CD4-positive, alpha-beta T cell treated with Interferon alpha-2 for 1 hour (primary cell): ENCODE measurements at regions not wholly inside any gene's neighbourhood (a gene's known extent, or its start where the extent isn't known, plus 50 kb on each side); places are given as distances from the start of the nearest gene placed in this dataset.
"Not testable (repeated sequence)": the region's sequence is repeated elsewhere in the genome, so short reads cannot be mapped to it uniquely, and the experiment has no call there.

Experiments used
- DNase-seq, 2 donors: peaks; one replicate each; pipeline ENCODE4 v3.0.0-alpha.2; 2020 to 2022

- no peak for DNase-seq
Measured at GRCh38 chr2:194464964-194465638, 1191.9 kb upstream of the SLC39A10 start.

GRCh38 chr2:194462883-194463282 lies 1194.1 kb upstream of the SLC39A10 start:
- not testable (repeated sequence) for DNase-seq

- DNase-seq: no peak
Measured at GRCh38 chr2:194455358-194455757, 1201.7 kb upstream of the SLC39A10 start.

GRCh38 chr2:194452504-194452903 lies 1204.5 kb upstream of the SLC39A10 start:
- no peak for DNase-seq

- no peak for DNase-seq
Measured at GRCh38 chr2:194445226-194445625, 1211.8 kb upstream of the SLC39A10 start.

GRCh38 chr2:194443926-194444325 lies 1213.1 kb upstream of the SLC39A10 start:
- no peak for DNase-seq

- no peak for DNase-seq
Measured at GRCh38 chr2:194424683-194425209, 1232.3 kb upstream of the SLC39A10 start.

GRCh38 chr2:194411221-194411620 lies 1245.8 kb upstream of the SLC39A10 start:
- DNase-seq: no peak

GRCh38 chr2:194395818-194396217 lies 1261.2 kb upstream of the SLC39A10 start:
- DNase-seq: no peak

GRCh38 chr2:194385376-194385775 lies 1271.7 kb upstream of the SLC39A10 start:
- DNase-seq: no peak

GRCh38 chr2:194383401-194383800 lies 1273.6 kb upstream of the SLC39A10 start:
- DNase-seq: no peak

- DNase-seq: no peak
Measured at GRCh38 chr2:194382221-194382620, 1274.8 kb upstream of the SLC39A10 start.

GRCh38 chr2:194380011-194380410 lies 1277.0 kb upstream of the SLC39A10 start:
- DNase-seq: no peak

- not testable (repeated sequence) for DNase-seq
Measured at GRCh38 chr2:194367390-194367789, 1289.6 kb upstream of the SLC39A10 start.

GRCh38 chr2:194363878-194364277 lies 1293.1 kb upstream of the SLC39A10 start:
- no peak for DNase-seq

GRCh38 chr2:194363295-194363694 lies 1293.7 kb upstream of the SLC39A10 start:
- DNase-seq: no peak

- DNase-seq: no peak
Measured at GRCh38 chr2:194352505-194352904, 1304.5 kb upstream of the SLC39A10 start.

GRCh38 chr2:194346193-194346592 lies 1310.8 kb upstream of the SLC39A10 start:
- no peak for DNase-seq

- DNase-seq: no peak
Measured at GRCh38 chr2:194345347-194345746, 1311.7 kb upstream of the SLC39A10 start.

GRCh38 chr2:194343167-194343566 lies 1313.9 kb upstream of the SLC39A10 start:
- DNase-seq: no peak

GRCh38 chr2:194332799-194333490 lies 1324.1 kb upstream of the SLC39A10 start:
- DNase-seq: no peak

- DNase-seq: no peak
Measured at GRCh38 chr2:194328456-194328855, 1328.6 kb upstream of the SLC39A10 start.

GRCh38 chr2:194327196-194327888 lies 1329.7 kb upstream of the SLC39A10 start:
- DNase-seq: no peak

GRCh38 chr2:194323740-194324139 lies 1333.3 kb upstream of the SLC39A10 start:
- no peak for DNase-seq
